ENCODE measurements at regions not wholly inside any gene's neighbourhood (a gene's known extent, or its start where the extent isn't known, plus 50 kb on each side); places are given as distances from the start of the nearest gene placed in this dataset.
A peak's percentile ranks its signal among the peaks of the same experiment; 100 is the strongest.

DNA sequence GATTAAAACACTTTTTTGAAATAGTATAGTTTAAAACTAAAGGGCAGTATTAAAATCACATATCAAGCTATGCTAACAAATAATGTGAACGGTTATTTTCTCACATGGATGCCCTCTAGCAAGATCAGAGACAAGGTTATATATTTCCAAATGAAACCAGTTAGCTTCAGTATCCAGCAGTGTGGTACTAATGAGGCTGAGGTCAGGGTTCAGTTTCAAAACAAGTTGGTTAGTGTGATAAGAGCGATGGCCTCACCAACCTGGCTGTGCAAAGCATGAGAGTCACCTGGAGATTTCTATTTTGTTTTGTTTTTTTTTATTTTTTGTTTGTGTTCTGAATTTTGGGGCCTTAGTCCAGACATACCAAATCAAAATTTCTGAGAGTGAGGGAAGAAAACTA lies 352.2 kb upstream of the KITLG start:
- Histone ChIP-seq H3K4me3 (ENCODE audit: insufficient read depth in 1 of 2, low read depth in 1 of 2, low read length in 2 of 2) (no peak overlapping the region), H2BK120ac (ENCODE audit: low read depth, low read length) (no peak overlapping the region), H3K4me2 (ENCODE audit: low read length, poor library complexity, severe bottlenecking) (no peak overlapping the region), H4K91ac (ENCODE audit: low read length) (no peak overlapping the region), H3K27me3 (ENCODE audit: control insufficient read depth in 1 of 2, insufficient read depth in 1 of 2, low read length in 2 of 2) (no peaks in the 10 kb centered on the region), H3K4ac (ENCODE audit: low read depth in 1 of 2, low read length in 2 of 2) (no peak overlapping the region), H3K9ac (ENCODE audit: low read length) (no peak overlapping the region), H3K27ac (ENCODE audit: low read length, poor library complexity, severe bottlenecking) (peak overlapping the region; percentile 39), H3K9me3 (ENCODE audit: control insufficient read depth, low read length) (no peaks in the 10 kb centered on the region), H3K23ac (ENCODE audit: low read length in 2 of 2) (no peak overlapping the region), H4K8ac (ENCODE audit: low read length) (no peak overlapping the region), H3K14ac (ENCODE audit: low read length in 2 of 2) (no peak overlapping the region), H3K4me1 (ENCODE audit: control insufficient read depth, insufficient read depth, low read depth, low read length) (peaks cover 4% of the 10 kb centered on the region), H2AK5ac (ENCODE audit: low read length, severe bottlenecking) (peak overlapping the region; percentile 86), H3K36me3 (ENCODE audit: control insufficient read depth in 1 of 2, insufficient read depth in 2 of 2, low read depth in 1 of 2, low read length in 2 of 2) (no peaks in the 10 kb centered on the region), H2AFZ (ENCODE audit: low read depth, low read length) (no peak overlapping the region), H2BK5ac (ENCODE audit: low read depth, low read length, poor library complexity, severe bottlenecking) (peak overlapping the region; percentile 82), H2BK15ac (ENCODE audit: low read depth, poor library complexity, severe bottlenecking) (no peak overlapping the region), H3K79me1 (replicated peaks; ENCODE audit: low read length, poor library complexity, severe bottlenecking) (no peaks in the 10 kb centered on the region), H2BK12ac (ENCODE audit: low read length in 2 of 2) (no peak overlapping the region), H3K18ac (ENCODE audit: low read depth in 1 of 2, low read length in 2 of 2) (no peak overlapping the region)
- WGBS = 79% methylated on average over 2 of the region's 2 CpGs
- DNase-seq = no peak

DNA sequence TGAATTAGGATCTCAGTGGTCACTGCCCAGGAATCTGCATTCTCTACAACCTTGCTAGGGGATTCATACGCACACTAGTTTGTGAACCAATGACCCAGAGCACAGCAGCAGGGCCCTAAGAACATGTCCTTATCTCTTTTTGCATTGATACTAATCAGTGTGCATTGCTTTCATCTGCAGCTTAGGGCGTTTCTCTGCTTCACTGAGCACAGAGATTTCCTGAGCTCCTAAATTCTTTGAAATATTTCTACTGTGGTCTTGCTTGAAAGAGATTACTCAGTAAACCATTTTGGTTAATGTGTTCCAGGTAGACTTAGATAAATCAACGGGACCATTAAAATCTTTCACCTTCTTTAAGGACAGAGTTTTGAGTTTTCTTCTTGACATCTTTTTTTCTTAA lies 351.3 kb upstream of the KITLG start:
- Histone ChIP-seq H3K4me1 (ENCODE audit: control insufficient read depth, insufficient read depth, low read depth, low read length) (peaks cover 4% of the 10 kb centered on the region), H3K9ac (ENCODE audit: low read length) (no peak overlapping the region), H3K27me3 (ENCODE audit: control insufficient read depth in 1 of 2, insufficient read depth in 1 of 2, low read length in 2 of 2) (no peaks in the 10 kb centered on the region), H2BK120ac (ENCODE audit: low read depth, low read length) (no peak overlapping the region), H3K4me2 (ENCODE audit: low read length, poor library complexity, severe bottlenecking) (no peak overlapping the region), H2BK5ac (ENCODE audit: low read depth, low read length, poor library complexity, severe bottlenecking) (no peak overlapping the region), H2BK15ac (ENCODE audit: low read depth, poor library complexity, severe bottlenecking) (no peak overlapping the region), H4K8ac (ENCODE audit: low read length) (no peak overlapping the region), H3K4ac (ENCODE audit: low read depth in 1 of 2, low read length in 2 of 2) (no peak overlapping the region), H2AK5ac (ENCODE audit: low read length, severe bottlenecking) (no peak overlapping the region), H3K23ac (ENCODE audit: low read length in 2 of 2) (no peak overlapping the region), H4K91ac (ENCODE audit: low read length) (no peak overlapping the region), H3K27ac (ENCODE audit: low read length, poor library complexity, severe bottlenecking) (peak overlapping the region; percentile 87), H2BK12ac (ENCODE audit: low read length in 2 of 2) (no peak overlapping the region), H3K9me3 (ENCODE audit: control insufficient read depth, low read length) (no peaks in the 10 kb centered on the region), H3K4me3 (ENCODE audit: insufficient read depth in 1 of 2, low read depth in 1 of 2, low read length in 2 of 2) (no peak overlapping the region), H3K36me3 (ENCODE audit: control insufficient read depth in 1 of 2, insufficient read depth in 2 of 2, low read depth in 1 of 2, low read length in 2 of 2) (no peaks in the 10 kb centered on the region), H2AFZ (ENCODE audit: low read depth, low read length) (no peak overlapping the region), H3K18ac (ENCODE audit: low read depth in 1 of 2, low read length in 2 of 2) (no peak overlapping the region), H3K14ac (ENCODE audit: low read length in 2 of 2) (no peak overlapping the region), H3K79me1 (replicated peaks; ENCODE audit: low read length, poor library complexity, severe bottlenecking) (no peaks in the 10 kb centered on the region)
- no peak for DNase-seq
- WGBS = 72% methylated on average over 2 of the region's 3 CpGs

DNA sequence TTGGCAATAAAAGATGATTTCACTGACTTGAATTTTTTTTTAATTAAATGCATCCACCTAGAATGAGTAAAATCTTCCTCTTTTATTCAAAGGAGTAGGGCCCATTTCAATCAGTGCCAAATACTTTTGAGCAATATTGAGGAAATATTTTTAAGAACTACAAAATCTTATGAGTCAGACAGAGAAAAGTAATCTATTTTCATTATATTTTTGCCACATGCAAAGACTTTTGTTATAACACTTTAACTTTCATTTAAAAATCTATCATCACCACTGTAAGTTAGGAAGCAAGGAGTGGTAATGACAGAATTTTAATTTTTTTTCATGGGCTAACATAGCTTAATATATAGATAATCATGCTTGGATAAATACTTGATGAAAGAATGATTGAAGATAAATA lies 345.2 kb upstream of the KITLG start:
- Histone ChIP-seq H3K14ac (ENCODE audit: low read length in 2 of 2) (no peak overlapping the region), H2AK5ac (ENCODE audit: low read length, severe bottlenecking) (no peak overlapping the region), H2BK120ac (ENCODE audit: low read depth, low read length) (no peak overlapping the region), H2BK15ac (ENCODE audit: low read depth, poor library complexity, severe bottlenecking) (no peak overlapping the region), H3K4ac (ENCODE audit: low read depth in 1 of 2, low read length in 2 of 2) (no peak overlapping the region), H3K23ac (ENCODE audit: low read length in 2 of 2) (no peak overlapping the region), H2BK5ac (ENCODE audit: low read depth, low read length, poor library complexity, severe bottlenecking) (no peak overlapping the region), H2BK12ac (ENCODE audit: low read length in 2 of 2) (no peak overlapping the region), H3K79me1 (replicated peaks; ENCODE audit: low read length, poor library complexity, severe bottlenecking) (no peaks in the 10 kb centered on the region), H3K36me3 (ENCODE audit: control insufficient read depth in 1 of 2, insufficient read depth in 2 of 2, low read depth in 1 of 2, low read length in 2 of 2) (no peaks in the 10 kb centered on the region), H3K9ac (ENCODE audit: low read length) (peak overlapping the region; percentile 76), H2AFZ (ENCODE audit: low read depth, low read length) (no peak overlapping the region), H3K18ac (ENCODE audit: low read depth in 1 of 2, low read length in 2 of 2) (no peak overlapping the region), H3K4me3 (ENCODE audit: insufficient read depth in 1 of 2, low read depth in 1 of 2, low read length in 2 of 2) (peak overlapping the region in 1 of 2 experiments; percentile 0), H4K91ac (ENCODE audit: low read length) (no peak overlapping the region), H3K9me3 (ENCODE audit: control insufficient read depth, low read length) (no peaks in the 10 kb centered on the region), H3K4me2 (ENCODE audit: low read length, poor library complexity, severe bottlenecking) (no peak overlapping the region), H3K27me3 (ENCODE audit: control insufficient read depth in 1 of 2, insufficient read depth in 1 of 2, low read length in 2 of 2) (no peaks in the 10 kb centered on the region), H3K4me1 (ENCODE audit: control insufficient read depth, insufficient read depth, low read depth, low read length) (peaks cover 2% of the 10 kb centered on the region), H3K27ac (ENCODE audit: low read length, poor library complexity, severe bottlenecking) (no peak overlapping the region), H4K8ac (ENCODE audit: low read length) (no peak overlapping the region)
- no peak for DNase-seq

DNA sequence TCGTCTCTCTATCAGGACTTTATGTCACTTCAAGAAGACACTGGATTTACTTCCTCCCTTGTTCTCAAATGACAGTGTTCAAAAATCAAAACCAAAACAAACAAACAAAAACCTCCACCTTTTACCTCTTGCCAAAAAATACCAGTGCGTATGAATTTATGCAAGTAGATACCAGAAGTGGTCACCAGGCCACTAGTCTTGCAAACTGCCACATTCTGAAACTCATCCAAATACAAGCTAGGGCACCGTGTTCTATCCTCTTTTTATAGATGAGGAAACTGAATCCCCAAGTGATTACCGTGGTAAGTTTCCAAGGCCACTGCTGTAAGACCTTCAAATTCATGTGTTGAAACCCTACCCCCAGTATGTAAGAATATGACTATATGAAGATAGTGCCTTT lies 343.9 kb upstream of the KITLG start:
- Histone ChIP-seq H2BK15ac (ENCODE audit: low read depth, poor library complexity, severe bottlenecking) (no peak overlapping the region), H3K4me2 (ENCODE audit: low read length, poor library complexity, severe bottlenecking) (no peak overlapping the region), H3K23ac (ENCODE audit: low read length in 2 of 2) (no peak overlapping the region), H3K27me3 (ENCODE audit: control insufficient read depth in 1 of 2, insufficient read depth in 1 of 2, low read length in 2 of 2) (no peaks in the 10 kb centered on the region), H2BK12ac (ENCODE audit: low read length in 2 of 2) (no peak overlapping the region), H2BK120ac (ENCODE audit: low read depth, low read length) (no peak overlapping the region), H3K4me1 (ENCODE audit: control insufficient read depth, insufficient read depth, low read depth, low read length) (peaks cover 2% of the 10 kb centered on the region), H3K9ac (ENCODE audit: low read length) (no peak overlapping the region), H3K14ac (ENCODE audit: low read length in 2 of 2) (no peak overlapping the region), H3K79me1 (replicated peaks; ENCODE audit: low read length, poor library complexity, severe bottlenecking) (no peaks in the 10 kb centered on the region), H3K4me3 (ENCODE audit: insufficient read depth in 1 of 2, low read depth in 1 of 2, low read length in 2 of 2) (no peak overlapping the region), H3K9me3 (ENCODE audit: control insufficient read depth, low read length) (no peaks in the 10 kb centered on the region), H2AFZ (ENCODE audit: low read depth, low read length) (no peak overlapping the region), H4K91ac (ENCODE audit: low read length) (no peak overlapping the region), H3K18ac (ENCODE audit: low read depth in 1 of 2, low read length in 2 of 2) (no peak overlapping the region), H2AK5ac (ENCODE audit: low read length, severe bottlenecking) (peak overlapping the region; percentile 26), H3K27ac (ENCODE audit: low read length, poor library complexity, severe bottlenecking) (no peak overlapping the region), H2BK5ac (ENCODE audit: low read depth, low read length, poor library complexity, severe bottlenecking) (no peak overlapping the region), H4K8ac (ENCODE audit: low read length) (no peak overlapping the region), H3K4ac (ENCODE audit: low read depth in 1 of 2, low read length in 2 of 2) (no peak overlapping the region), H3K36me3 (ENCODE audit: control insufficient read depth in 1 of 2, insufficient read depth in 2 of 2, low read depth in 1 of 2, low read length in 2 of 2) (no peaks in the 10 kb centered on the region)
- WGBS = 98% methylated on average over 3 of the region's 4 CpGs
- no peak for DNase-seq
